Psoas muscle (tissue), 7 donors: ENCODE measurements at regions not wholly inside any gene's neighbourhood (a gene's known extent, or its start where the extent isn't known, plus 50 kb on each side); places are given as distances from the start of the nearest gene placed in this dataset.
A peak's percentile ranks its signal among the peaks of the same experiment; 100 is the strongest.
"Not testable (repeated sequence)": the region's sequence is repeated elsewhere in the genome, so short reads cannot be mapped to it uniquely, and the experiment has no call there.

Experiments
- ATAC-seq, 4 donors: fragments of 200-7000 bp; cut with Tn5 transposase; one replicate each; pipeline ENCODE4 v1.9.1; 2020; ENCODE audit warnings: moderate library complexity in 3 of 4, mild to moderate bottlenecking in 2 of 4
- DNase-seq, 2 donors: peaks; one replicate each; pipeline ENCODE4 v3.0.0-alpha.2; 2020
- H3K27ac ChIP-seq: fragments of 200-600 bp; one replicate; pipeline ENCODE4 v1.8.0; 2022
- H3K27me3 ChIP-seq, 3 donors: fragments of 200-600 bp in 1 of 3; one replicate each; pipeline versions ENCODE4 v1.6.1 to v1.8.0; 2013 to 2022; ENCODE audit warnings: low read length in 2 of 3, mild to moderate bottlenecking in 2 of 3, moderate library complexity in 1 of 3; ENCODE audit not compliant: insufficient read depth in 3 of 3
- H3K36me3 ChIP-seq, 2 donors: fragments of 200-600 bp in 1 of 2; one replicate each; pipeline versions ENCODE4 v1.6.1 to v1.8.0; 2013 to 2022; ENCODE audit warnings: low read depth in 1 of 2, mild to moderate bottlenecking in 1 of 2, moderate library complexity in 1 of 2; ENCODE audit not compliant: insufficient read depth in 1 of 2
- H3K4me1 ChIP-seq: fragments of 200-600 bp; one replicate; pipeline ENCODE4 v1.8.0; 2022
- H3K4me3 ChIP-seq: fragments of 200-600 bp; one replicate; pipeline ENCODE4 v1.8.0; 2022; ENCODE audit warnings: mild to moderate bottlenecking
- H3K9me3 ChIP-seq: fragments of 200-600 bp; one replicate; pipeline ENCODE4 v1.8.0; 2022
- WGBS, 3 donors: extraction: QIAGEN DNeasy Blood & Tissue Kit; methylation state at CpG; one replicate each; pipeline versions ENCODE4 v1.1.6 to v1.1.7; 2013; 5-methylcytosine and 5-hydroxymethylcytosine counted together
- intact Hi-C, 2 donors: fragments of 100-400 bp; cut with DNase I; formaldehyde crosslinking; loops; one replicate each; pipeline versions ENCODE4 v1.11.0 to v1.14.2; 2022
- TF ChIP-seq, protein P1 (sequence below): fragments of 200-600 bp; IDR thresholded peaks from one replicate; pipeline ENCODE4 v1.8.0; 2022; ENCODE audit warnings: antibody characterized with exemption
- donor health status: healthy with polysubstance abuse.
- donor health status: DM: no; HTN: no; CAD: no; lungs with moderate emphysema.
- donor health status: Bipolar disorder and iron deficiency.
- donor health status: healthy.
- donor health status: DM: yes; HTN: yes; CAD: no.
- donor health status: DM: no; HTN: no; CAD: no.
- donor health status: DM: yes; HTN: yes; CAD: no.

DNA sequence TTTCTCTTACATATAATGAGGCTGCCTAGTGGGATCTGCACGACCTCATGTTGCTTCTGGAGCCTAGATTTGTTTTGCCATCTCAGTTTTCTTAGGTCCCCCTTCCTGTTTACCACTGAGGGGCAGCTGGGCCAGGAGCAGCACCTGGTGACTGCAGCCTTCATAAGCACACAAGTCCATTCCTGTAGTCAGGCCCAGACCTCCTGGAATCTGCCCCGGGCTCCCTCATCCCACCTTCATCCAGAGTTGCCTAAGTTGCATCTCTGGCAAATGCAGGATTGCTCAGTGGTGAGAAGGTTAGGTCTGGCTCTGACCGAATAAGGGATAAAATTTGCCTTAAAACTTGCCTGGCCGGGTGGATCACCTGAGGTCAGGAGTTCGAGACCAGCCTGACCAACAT is 117.3 kb downstream of the TNFRSF13B start:
- H3K27ac ChIP-seq, H3K4me3 ChIP-seq, ATAC-seq, H3K9me3 ChIP-seq, H3K36me3 ChIP-seq, DNase-seq, H3K4me1 ChIP-seq, intact Hi-C loops, H3K27me3 ChIP-seq: not testable (repeated sequence)
- 87 to 90% (median 89%) methylated on average over 5 of the region's 5 CpGs for WGBS, 3 donors

DNA sequence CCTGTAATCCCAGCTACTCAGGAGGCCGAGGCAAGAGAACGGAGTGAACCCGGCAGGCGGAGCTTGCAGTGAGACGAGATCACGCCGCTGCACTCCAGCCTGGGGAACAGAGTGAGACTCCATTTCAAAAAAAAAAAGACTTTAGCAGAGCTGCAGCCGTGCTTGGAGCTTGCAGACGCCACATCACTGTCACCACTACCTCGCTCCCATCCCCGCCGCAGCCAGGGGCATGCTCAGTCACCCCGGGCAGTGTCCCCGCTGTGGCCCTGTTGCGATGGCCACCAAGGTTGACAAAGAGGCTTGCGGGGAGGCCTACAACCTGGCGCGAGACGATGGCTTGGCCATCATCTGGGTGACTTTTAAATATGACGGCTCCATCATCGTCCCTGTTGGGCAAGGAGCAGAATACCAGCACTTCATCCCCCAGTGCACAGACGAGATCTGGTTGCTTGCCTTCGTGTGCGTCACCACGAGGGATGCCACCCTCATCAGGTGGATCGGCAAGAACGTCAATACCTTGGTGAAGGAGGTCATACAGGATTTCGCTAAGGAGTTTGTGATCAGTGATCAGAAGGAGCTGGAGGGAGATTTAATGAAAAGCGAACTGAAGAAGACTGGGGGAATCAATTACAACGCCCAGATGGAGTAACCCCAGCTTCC is 118.1 kb downstream of the TNFRSF13B start:
- WGBS, 3 donors: 85 to 92% (median 88%) methylated on average over 30 of the region's 30 CpGs

DNA sequence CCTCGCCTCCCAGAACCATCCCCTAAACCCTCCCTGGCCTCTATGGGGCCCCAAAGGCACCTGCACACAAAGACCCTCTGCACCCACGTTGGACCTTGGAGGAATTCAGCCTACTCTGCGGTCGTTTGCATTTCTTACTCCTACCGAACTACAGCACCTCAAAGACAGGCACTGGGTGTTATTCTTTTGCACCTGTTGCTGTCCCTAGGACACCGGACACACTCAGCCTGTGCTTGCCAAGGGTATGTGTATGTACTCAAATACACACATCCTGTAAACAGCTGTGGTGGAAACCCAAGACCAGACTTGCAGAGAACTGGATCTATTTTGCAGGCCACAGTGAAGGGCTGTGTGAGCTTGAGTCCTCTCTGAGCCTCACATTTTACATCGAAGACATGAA is 122.1 kb downstream of the TNFRSF13B start:
- 26 to 36% (median 30%) methylated on average over 2 to 6 of the region's 7 CpGs for WGBS, 3 donors
- H3K9me3 ChIP-seq, H3K27me3 ChIP-seq, H3K27ac ChIP-seq, H3K4me3 ChIP-seq, intact Hi-C loops, DNase-seq, H3K4me1 ChIP-seq, H3K36me3 ChIP-seq: not testable (repeated sequence)
- peak in 2 of 4 donors; percentile 48 to 80 for ATAC-seq

More for the DNA sequence above, 118.1 kb downstream of the TNFRSF13B start:
- no peaks in the 10 kb centered on the region for H3K36me3 ChIP-seq
- no peaks in the 10 kb centered on the region for H3K9me3 ChIP-seq
- H3K27me3 ChIP-seq: no peaks in the 10 kb centered on the region
- TF ChIP-seq, protein P1, sequence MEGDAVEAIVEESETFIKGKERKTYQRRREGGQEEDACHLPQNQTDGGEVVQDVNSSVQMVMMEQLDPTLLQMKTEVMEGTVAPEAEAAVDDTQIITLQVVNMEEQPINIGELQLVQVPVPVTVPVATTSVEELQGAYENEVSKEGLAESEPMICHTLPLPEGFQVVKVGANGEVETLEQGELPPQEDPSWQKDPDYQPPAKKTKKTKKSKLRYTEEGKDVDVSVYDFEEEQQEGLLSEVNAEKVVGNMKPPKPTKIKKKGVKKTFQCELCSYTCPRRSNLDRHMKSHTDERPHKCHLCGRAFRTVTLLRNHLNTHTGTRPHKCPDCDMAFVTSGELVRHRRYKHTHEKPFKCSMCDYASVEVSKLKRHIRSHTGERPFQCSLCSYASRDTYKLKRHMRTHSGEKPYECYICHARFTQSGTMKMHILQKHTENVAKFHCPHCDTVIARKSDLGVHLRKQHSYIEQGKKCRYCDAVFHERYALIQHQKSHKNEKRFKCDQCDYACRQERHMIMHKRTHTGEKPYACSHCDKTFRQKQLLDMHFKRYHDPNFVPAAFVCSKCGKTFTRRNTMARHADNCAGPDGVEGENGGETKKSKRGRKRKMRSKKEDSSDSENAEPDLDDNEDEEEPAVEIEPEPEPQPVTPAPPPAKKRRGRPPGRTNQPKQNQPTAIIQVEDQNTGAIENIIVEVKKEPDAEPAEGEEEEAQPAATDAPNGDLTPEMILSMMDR: no peak
- intact Hi-C loops: no loop called here
- H3K27ac ChIP-seq: no peak overlapping the region
- DNase-seq (no peak), ATAC-seq (no peak)
- no peaks in the 10 kb centered on the region for H3K4me1 ChIP-seq
- no peak overlapping the region for H3K4me3 ChIP-seq

DNA sequence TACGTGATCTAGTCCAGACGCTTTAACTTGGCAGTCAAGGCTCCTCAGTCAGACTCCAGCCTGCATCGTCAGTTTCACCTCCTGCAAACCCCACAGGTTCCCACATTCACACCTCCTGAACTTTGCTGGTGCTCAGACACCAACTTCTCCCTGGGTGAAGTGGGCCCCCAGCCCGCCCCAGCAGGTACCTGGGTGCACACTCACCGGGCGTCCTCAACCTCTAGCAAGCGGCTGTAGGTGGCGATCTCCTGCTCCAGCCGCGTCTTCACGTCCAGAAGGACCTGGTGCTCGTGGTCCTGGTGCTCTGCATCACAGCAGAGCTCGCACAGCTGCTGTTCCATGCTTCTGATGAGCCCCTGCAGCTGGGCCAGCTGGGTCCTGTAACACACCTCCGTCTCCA is 122.9 kb downstream of the TNFRSF13B start:
- H3K27ac ChIP-seq, H3K9me3 ChIP-seq, DNase-seq, ATAC-seq, H3K4me1 ChIP-seq, H3K4me3 ChIP-seq, H3K36me3 ChIP-seq, H3K27me3 ChIP-seq, intact Hi-C loops: not testable (repeated sequence)
- 80 to 88% (median 81%) methylated on average over 4 to 9 of the region's 14 CpGs for WGBS, 3 donors

DNA sequence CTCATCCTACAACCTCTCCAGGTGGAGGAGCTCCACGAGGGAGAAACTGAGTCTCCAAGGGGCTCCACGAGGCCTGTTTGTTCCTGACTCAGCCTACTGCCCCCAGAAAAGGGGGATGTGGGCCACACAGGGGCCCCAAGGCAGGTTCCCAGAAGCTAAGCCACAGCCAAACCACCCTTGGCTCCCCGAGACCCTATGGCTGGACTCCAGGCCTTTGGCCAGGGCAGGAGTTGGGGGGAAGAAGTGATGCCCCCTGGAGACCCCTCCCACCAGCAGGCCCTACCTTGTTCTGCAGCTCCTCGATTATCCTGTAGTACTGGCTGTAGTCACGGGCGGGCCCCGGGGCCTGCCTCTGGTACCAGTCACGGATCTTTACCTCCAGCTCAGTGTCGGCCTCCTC is 126.8 kb downstream of the TNFRSF13B start:
- H3K27ac ChIP-seq, ATAC-seq: not testable (repeated sequence)
- 67 to 93% (median 90%) methylated on average over 1 to 2 of the region's 9 CpGs for WGBS, 3 donors

DNA sequence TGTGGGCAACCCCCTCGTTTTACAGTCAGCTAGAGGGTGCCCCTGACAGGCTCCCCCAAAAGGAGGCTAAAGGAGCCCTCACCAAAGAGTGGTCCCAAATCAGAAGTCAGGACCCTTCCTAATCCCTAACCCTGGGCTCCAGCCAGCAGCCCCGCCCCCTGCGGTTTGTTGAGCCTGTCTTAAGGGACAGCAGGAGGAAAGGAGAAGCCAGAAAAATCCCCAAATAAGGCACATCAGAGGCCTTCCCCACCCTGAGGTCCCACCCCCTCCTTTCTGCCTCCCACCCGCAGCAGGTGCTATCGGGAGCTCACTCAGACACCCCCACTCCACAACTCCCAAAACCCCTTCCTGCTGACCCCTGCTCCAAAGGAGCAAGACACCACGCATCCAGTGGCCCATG is 127.2 kb downstream of the TNFRSF13B start:
- H3K27me3 ChIP-seq, DNase-seq, ATAC-seq, H3K4me1 ChIP-seq, H3K9me3 ChIP-seq, H3K27ac ChIP-seq, H3K4me3 ChIP-seq, intact Hi-C loops, H3K36me3 ChIP-seq: not testable (repeated sequence)
- 60 to 63% methylated on average over 3 of the region's 6 CpGs; no CpG with 5 or more reads in 1 of the 3 donors for WGBS, 3 donors

More for the DNA sequence above, 126.8 kb downstream of the TNFRSF13B start:
- H3K9me3 ChIP-seq, H3K4me3 ChIP-seq, DNase-seq, H3K4me1 ChIP-seq, H3K27me3 ChIP-seq, intact Hi-C loops, H3K36me3 ChIP-seq: not testable (repeated sequence)

DNA sequence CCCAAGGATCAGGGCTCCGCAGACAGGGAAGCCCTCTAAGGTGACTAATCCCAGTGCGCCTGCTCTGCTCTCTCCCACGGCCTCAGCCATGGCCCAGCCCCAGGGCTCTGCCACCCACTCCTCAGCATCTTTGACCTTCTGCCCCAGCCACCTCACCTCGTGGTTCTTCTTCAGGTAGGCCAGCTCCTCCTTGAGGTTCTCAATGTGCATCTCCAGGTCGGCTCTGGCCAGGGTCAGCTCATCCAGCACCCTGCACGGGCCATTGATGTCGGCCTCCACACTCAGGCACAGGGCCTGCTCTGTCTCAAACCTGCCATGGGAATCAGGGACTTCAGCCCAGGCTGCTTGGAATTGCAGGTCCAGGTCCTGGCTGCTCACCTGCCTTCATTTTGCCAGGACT is 128.4 kb downstream of the TNFRSF13B start:
- ATAC-seq, H3K27ac ChIP-seq, H3K4me1 ChIP-seq, H3K4me3 ChIP-seq, H3K27me3 ChIP-seq, H3K9me3 ChIP-seq, DNase-seq, intact Hi-C loops, H3K36me3 ChIP-seq: not testable (repeated sequence)
- 47 to 92% (median 82%) methylated on average over 2 to 6 of the region's 7 CpGs for WGBS, 3 donors

DNA sequence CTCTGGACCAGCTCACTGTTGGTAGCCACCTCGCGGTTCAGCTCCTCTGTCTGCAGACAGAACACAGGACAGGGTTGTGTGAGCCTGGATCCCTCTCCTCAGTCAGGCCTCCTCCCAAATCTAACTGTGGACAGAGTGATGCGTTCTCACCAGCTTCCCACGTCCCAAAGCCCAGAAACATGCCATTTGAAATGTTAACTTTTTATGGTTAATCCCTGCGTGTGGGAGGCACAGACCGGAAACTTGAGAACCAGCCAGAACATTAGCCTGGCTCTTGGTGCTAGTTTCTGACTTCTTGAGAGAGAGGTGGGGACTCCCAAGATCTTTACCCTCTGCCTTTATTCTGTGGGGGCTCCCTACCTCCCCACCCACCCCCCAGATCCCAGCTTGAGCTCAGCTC is 129.6 kb downstream of the TNFRSF13B start:
- H3K4me3 ChIP-seq: not testable (repeated sequence)

DNA sequence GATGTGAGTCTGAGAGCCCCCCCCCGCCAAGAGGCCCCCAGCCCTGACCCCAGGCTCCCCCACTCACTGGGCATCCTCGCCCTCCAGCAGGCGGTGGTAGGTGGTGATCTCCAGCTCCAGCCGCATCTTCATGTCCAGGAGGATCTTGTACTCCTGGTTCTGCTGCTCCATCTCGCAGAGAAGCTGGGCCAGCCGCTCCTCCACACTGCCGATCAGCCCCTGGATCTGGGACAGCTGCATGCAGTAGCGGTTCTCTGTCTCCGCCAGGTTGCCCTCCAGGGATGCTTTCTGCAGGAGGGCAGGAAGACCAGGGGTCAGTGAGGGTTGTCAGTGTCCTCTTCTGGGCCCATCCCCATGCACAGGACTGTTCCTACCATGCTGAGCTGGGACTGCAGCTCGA is 130.0 kb downstream of the TNFRSF13B start:
- intact Hi-C loops, H3K27ac ChIP-seq, H3K4me1 ChIP-seq, H3K4me3 ChIP-seq, H3K9me3 ChIP-seq, DNase-seq, H3K36me3 ChIP-seq, H3K27me3 ChIP-seq, ATAC-seq: not testable (repeated sequence)
- WGBS, 3 donors: 88 to 92% methylated on average over 3 of the region's 10 CpGs; no CpG with 5 or more reads in 1 of the 3 donors

More for the DNA sequence above, 129.6 kb downstream of the TNFRSF13B start:
- H3K27me3 ChIP-seq, H3K9me3 ChIP-seq, H3K4me1 ChIP-seq, ATAC-seq, DNase-seq, intact Hi-C loops, H3K27ac ChIP-seq, H3K36me3 ChIP-seq: not testable (repeated sequence)
- WGBS, 3 donors: 15 to 26% (median 23%) methylated on average over 4 of the region's 6 CpGs

DNA sequence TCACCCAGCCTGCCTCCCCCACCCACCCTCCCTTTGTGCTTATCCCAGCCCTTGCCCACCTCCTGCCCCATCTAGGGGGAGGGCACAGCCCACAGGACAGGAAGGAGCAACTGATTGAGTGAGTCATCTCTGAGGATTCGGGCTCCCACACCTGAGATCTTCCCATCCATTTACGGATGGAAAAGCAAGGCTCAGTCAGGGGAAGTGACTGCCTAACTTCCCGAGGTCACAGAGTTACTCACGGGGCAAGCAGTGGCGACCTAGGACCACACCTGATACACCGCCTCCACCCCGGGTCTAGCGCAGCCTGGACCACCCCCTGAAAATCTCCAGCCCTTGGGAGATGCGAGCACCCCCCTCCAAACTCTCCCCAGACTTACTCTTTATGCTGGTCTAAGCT is 131.7 kb downstream of the TNFRSF13B start:
- H3K27me3 ChIP-seq, H3K36me3 ChIP-seq, H3K4me1 ChIP-seq, DNase-seq, intact Hi-C loops, ATAC-seq, H3K4me3 ChIP-seq, H3K9me3 ChIP-seq, H3K27ac ChIP-seq: not testable (repeated sequence)
- 47 to 71% (median 66%) methylated on average over 4 to 7 of the region's 9 CpGs for WGBS, 3 donors
